Activated CD8-positive, alpha-beta memory T cell treated with anti-CD3 and anti-CD28 coated beads, Interleukin-2, amount 50 U/mL, for 48 hours (primary cell): ENCODE measurements at regions not wholly inside any gene's neighbourhood (a gene's known extent, or its start where the extent isn't known, plus 50 kb on each side); places are given as distances from the start of the nearest gene placed in this dataset.
"Not testable (repeated sequence)": the region's sequence is repeated elsewhere in the genome, so short reads cannot be mapped to it uniquely, and the experiment has no call there.

ENCODE experiments used
- DNase-seq: peaks from one replicate; pipeline ENCODE4 v3.0.0-alpha.2; 2020

GRCh38 chr13:76245920-76246319, 609.8 kb downstream of the LMO7 start:
- DNase-seq, result no peak

GRCh38 chr13:76245211-76245610, 609.1 kb downstream of the LMO7 start:
- DNase-seq, result no peak

GRCh38 chr13:76243120-76243519, 607.0 kb downstream of the LMO7 start:
- not testable (repeated sequence) for DNase-seq

- no peak for DNase-seq
These were observed 603.0 kb downstream of the LMO7 start for GRCh38 chr13:76239031-76239680.

- DNase-seq, result no peak
These were observed 595.5 kb downstream of the LMO7 start for GRCh38 chr13:76231522-76232167.

- DNase-seq, result no peak
These were observed 593.2 kb downstream of the LMO7 start for GRCh38 chr13:76229281-76229680.

GRCh38 chr13:76226941-76227340, 590.8 kb downstream of the LMO7 start:
- no peak for DNase-seq

GRCh38 chr13:76225815-76226489, 589.8 kb downstream of the LMO7 start:
- DNase-seq, result no peak

- DNase-seq, result no peak
These were observed 587.9 kb downstream of the LMO7 start for GRCh38 chr13:76223999-76224398.

GRCh38 chr13:76223565-76223964, 587.4 kb downstream of the LMO7 start:
- no peak for DNase-seq

- DNase-seq, result no peak
These were observed 586.4 kb downstream of the LMO7 start for GRCh38 chr13:76222511-76222910.

GRCh38 chr13:76216729-76217128, 580.6 kb downstream of the LMO7 start:
- DNase-seq, result no peak

GRCh38 chr13:76214001-76214400, 577.9 kb downstream of the LMO7 start:
- DNase-seq, result no peak

- no peak for DNase-seq
These were observed 577.3 kb downstream of the LMO7 start for GRCh38 chr13:76213423-76213904.

GRCh38 chr13:76210262-76210661, 574.1 kb downstream of the LMO7 start:
- no peak for DNase-seq

- DNase-seq, result no peak
These were observed 562.5 kb downstream of the LMO7 start for GRCh38 chr13:76198568-76199163.

- DNase-seq, result no peak
These were observed 553.9 kb downstream of the LMO7 start for GRCh38 chr13:76189882-76190519.

- no peak for DNase-seq
These were observed 540.0 kb downstream of the LMO7 start for GRCh38 chr13:76175961-76176725.

GRCh38 chr13:76168661-76169060, 532.5 kb downstream of the LMO7 start:
- DNase-seq, result no peak

- no peak for DNase-seq
These were observed 528.2 kb downstream of the LMO7 start for GRCh38 chr13:76164290-76164689.

- no peak for DNase-seq
These were observed 527.6 kb downstream of the LMO7 start for GRCh38 chr13:76163761-76164160.
